ENCODE measurements at regions not wholly inside any gene's neighbourhood (a gene's known extent, or its start where the extent isn't known, plus 50 kb on each side); places are given as distances from the start of the nearest gene placed in this dataset.
A peak's percentile ranks its signal among the peaks of the same experiment; 100 is the strongest.
"Not testable (repeated sequence)": the region's sequence is repeated elsewhere in the genome, so short reads cannot be mapped to it uniquely, and the experiment has no call there.

DNA sequence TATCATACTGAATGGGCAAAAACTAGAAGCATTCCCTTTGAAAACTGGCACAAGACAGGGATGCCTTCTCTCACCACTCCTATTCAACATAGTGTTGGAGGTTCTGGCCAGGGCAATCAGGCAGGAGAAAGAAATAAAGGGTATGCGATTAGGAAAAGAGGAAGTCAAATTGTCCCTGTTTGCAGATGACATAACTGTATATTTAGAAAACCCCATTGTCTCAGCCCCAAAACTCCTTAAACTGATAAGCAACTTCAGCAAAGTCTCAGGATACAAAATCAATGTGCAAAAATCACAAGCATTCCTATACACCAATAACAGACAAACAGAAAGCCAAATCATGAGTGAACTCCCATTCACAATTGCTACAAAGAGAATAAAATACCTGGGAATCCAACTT is 52.5 kb upstream of the CCDC71L start:
- not testable (repeated sequence) for DNase-seq

DNA sequence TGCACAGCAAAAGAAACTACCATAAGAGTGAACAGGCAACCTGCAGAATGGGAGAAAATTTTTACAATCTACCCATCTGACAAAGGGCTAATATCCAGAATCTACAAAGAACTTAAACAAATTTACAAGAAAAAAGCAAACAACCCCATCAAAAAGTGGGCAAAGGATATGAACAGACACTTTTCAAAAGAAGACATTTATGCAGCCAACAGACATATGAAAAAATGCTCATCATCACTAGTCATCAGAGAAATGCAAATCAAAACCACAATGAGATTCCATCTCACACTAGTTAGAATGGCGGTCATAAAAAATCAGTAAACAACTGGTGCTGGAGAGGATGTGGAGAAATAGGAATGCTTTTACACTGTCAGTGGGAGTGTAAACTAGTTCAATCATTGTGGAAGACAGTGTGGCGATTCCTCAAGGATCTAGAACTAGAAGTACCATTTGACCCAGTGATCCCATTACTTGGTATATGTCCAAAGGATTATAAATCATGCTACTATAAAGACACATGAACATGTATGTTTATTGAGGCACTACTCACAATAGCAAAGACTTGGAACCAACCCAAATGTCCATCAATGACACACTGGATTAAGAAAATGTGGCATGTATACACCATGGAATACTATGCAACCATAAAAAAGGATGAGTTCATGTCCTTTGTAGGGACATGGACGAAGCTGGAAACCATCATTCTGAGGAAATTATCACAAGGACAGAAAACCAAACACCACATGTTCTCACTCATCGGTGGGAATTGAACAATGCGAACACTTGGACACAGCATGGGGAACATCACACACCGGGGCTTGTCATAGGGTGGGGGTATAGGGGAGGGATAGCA is 53.9 kb upstream of the CCDC71L start:
- not testable (repeated sequence) for DNase-seq

GRCh38 chr7:106715730-106716129 is 54.8 kb upstream of the CCDC71L start:
- DNase-seq = no peak

- DNase-seq = no peak
Measured at GRCh38 chr7:106717254-106717954, 56.4 kb upstream of the CCDC71L start.

- peak; percentile 88 for DNase-seq
Measured at GRCh38 chr7:106717955-106718871, 57.3 kb upstream of the CCDC71L start.

GRCh38 chr7:106720641-106721040 is 59.7 kb upstream of the CCDC71L start:
- DNase-seq = no peak

DNA sequence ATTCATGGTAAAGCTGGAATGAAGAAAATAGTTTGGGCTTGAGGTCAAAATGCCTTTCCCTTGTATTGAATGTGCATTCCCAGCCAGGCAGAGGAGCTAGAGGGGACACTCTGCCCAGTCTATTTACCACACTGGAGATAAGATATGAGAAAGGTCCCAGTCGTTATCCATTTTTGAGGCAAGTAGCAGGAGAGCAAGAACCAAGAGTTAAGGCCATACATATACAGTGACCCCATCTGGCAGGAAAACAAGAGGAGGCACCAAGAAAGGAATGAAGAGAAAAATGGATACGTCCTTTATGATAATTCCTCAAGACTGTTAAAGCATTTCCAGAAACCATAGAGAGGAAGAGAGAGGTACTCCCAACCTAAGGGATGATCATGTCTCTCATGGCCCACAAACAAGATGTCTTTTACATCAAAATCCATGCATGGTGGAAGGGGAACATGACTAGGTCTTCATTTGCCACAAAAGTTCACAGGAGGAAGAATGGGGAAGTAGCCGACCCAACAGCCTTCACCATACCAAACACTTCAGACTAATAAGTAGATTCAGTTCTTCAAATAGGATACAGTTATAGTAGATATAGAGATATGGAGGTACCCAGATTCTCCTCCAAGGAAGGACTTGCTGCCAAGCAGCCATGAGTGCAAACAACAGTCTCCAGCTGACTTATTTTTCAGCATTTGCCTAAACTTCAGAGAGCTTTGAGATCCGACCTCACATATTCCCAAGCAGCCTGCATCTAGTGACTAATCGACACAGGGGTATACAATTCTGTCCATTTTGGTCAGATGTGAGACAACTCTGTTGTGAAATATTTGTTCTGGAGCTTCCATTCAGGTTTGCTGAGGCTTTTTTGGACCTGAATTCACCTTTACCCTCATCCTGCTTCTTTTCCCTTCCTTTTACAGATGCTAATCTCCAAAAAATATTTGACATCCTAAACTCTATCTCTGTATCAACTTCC is 61.1 kb upstream of the CCDC71L start:
- no peak for DNase-seq

- DNase-seq = no peak
Measured at GRCh38 chr7:106723398-106723797, 62.4 kb upstream of the CCDC71L start.

DNA sequence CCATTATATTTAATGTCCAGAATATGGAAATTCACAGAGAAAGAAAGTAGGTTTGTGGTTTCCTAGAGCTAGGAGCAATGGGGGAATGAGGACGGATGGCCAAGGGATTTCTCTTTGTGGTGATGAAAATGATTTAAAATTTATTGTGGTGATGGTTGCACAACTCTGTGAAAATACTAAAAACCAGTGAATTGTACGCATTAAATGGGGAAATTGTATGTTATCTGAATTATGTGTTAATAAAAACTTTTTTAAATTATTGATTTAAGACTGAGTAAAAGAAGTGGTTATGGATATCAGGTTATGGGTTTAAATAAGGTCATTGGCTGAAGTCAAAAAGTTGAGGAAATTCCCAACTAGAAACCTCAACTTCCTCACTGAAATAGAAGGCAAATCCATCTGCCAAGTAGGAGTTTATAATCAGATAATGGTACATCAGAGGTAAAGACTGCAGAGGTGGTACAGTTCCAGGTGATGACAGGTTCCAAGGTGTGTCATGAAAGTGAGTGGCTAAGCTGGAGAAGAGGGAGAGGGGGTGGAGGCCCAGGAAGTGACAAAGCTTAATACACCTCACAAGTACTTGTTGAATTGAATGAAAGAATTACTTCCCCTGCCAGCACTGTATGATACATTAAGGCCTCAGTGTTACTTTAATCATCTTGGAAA is 68.9 kb upstream of the CCDC71L start:
- no peak for DNase-seq

GRCh38 chr7:106731187-106731586 is 70.2 kb upstream of the CCDC71L start:
- DNase-seq = no peak

DNA sequence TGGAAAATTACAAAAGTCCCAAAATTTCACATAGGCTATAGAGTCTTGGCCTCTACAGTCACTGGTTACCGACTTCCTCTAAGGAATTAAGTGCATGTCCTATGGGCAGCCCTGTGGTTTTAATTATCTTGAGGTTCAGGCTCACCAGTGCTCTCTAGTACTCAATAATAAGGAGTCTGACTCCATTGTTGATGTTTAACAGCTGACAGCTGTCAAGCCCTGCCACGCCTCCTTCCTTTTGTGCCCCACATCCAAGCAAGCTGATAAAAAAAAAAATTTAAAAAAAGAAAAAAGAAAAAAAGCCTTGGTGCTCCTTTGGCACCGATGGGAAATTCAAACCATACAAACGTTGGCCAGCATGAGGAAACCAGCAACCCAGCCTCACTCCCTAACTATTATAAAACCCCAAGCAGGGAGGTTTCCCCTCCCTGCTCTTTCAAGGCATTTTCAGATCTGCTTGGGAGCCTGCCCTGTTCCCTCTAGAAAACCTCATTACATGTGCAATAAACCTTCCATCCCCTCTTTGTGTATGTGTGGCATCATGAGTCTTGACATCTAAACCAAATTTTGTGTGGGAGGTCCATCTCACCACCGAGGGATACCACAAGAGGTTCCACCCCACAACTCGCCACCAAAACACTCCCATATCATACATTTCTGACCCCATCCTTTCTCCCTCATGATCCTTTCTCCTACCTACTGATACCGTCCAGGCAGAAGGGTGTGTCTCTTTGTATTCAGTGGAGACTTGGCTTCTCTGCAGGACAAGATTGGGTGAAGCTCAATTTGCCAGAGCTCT is 70.9 kb upstream of the CCDC71L start:
- DNase-seq = no peak

DNA sequence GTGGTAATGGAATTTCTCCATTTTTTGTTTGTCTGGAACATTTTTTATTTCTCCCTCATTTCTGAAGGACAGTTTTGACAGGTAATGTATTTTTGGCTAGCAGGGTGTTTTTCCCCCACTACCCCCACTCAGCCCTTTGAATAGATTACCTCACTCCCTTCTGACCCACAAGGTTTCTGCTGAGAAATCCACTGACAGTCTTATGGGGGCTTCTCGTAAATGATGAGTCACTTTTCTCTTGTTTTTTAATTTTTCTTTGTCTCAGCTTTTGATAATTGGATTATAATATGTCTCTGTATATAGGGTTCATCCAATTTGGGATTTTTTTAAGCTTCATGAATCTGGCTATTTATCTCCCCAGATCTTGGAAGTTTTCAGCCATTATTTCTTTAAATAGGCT is 74.7 kb upstream of the CCDC71L start:
- no peak for DNase-seq

- no peak for DNase-seq
Measured at GRCh38 chr7:106736123-106736507, 75.2 kb upstream of the CCDC71L start.

DNA sequence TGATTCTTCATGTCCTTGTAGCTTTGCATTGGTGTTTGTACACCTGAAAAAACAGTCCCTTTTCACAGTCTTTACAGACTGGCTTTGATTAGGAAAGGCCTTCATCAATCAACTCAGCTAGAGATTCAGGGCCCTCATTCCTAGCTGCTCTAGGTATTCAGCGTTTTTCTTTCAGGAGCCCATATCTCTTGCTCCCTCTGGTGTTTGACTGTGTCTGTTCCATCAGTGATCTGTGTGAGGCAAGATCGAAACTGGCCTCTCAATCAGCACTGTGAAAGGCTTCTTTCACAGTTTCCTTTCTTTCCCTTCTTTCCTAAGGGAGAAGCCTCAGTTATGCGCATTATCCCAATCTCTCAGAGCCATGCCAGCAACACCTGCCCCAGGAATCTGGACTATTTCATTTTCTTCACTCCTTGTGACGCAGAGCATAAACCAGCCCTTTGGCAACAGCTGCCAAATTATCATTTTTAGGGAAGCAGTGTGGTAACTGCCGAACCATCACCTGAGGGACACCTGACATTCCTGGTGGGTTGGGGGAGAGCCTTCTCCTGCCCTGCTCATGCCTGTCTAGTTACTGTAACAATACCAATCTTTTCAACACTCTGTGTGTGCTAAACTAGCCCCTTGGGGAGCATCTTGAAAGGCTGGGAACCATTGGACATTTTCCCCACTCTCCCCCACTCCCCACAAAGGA is 75.7 kb upstream of the CCDC71L start:
- DNase-seq = peak; percentile 35

GRCh38 chr7:106737202-106737562 is 76.2 kb upstream of the CCDC71L start:
- no peak for DNase-seq

DNA sequence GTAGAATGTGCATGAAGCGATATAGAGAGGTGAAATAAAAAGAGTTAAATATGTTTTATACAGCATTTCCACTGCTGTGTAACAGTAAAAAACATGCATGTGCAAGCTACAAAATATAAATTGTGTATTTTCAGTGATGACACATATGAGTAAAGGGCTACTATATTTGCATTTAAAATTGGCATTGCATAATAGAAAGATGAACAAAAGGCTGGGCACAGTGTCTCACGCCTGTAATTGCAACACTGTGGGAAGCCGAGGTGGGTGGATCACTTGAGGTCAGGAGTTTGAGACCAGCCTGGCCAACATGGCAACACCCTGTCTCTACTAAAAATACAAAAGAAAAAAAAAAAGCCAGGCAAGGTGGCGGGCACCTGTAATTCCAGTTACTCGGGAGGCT is 79.8 kb upstream of the CCDC71L start:
- DNase-seq = no peak

GRCh38 chr7:106744563-106745091 is 83.7 kb upstream of the CCDC71L start:
- no peak for DNase-seq

DNA sequence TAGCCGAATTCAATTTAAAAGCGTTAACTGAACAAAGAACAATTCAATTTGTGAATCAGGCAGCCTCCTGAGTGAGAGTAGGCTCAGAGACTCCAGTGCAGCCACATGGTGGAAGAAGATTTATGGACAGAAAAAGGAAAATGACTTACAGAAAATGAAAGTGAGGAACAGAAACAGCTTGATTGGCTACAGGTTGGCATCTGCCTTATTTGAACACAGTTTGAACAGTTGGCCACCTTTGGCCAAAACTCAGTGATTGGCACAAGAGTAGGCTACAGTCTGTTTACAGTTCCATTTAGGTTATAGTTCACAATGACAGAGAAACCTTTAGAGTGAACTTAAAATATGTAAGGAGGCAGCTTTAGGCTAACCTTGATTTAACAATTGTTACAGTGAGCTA is 86.3 kb upstream of the CCDC71L start:
- DNase-seq = not testable (repeated sequence)

DNA sequence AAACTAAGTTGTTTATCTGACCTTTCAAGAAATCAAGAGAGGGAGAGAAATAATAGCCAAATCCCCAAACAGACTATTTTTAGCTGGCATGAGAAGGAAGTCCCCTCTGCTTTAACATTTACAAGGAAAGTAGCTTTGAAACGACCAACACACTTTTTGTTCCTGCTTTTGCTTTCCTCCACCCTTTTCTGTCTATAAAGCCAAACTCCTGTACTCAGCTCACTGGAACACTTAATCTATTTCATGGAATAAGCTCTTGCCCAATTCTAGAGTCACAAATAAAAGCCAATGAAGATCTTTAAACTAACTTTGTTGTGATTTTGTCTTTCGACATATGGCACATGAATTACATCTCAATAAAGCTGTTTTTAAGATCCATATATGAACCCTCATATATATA is 86.8 kb upstream of the CCDC71L start:
- DNase-seq = no peak

GRCh38 chr7:106749165-106749564 is 88.2 kb upstream of the CCDC71L start:
- no peak for DNase-seq
